PC-9 (cell line): ENCODE measurements at regions not wholly inside any gene's neighbourhood (a gene's known extent, or its start where the extent isn't known, plus 50 kb on each side); places are given as distances from the start of the nearest gene placed in this dataset.

Experiments
- BruUV-seq: library from RNA; stranded (reverse); fragments of 400-500 nt; replicated peaks from 2 replicates; lab custom pipeline; 2021; lab: Mats Ljungman, UMichigan
- CTCF ChIA-PET: fragments of 300-600 bp; sonication (Branson Sonifier 250); formaldehyde crosslinking; loops from one replicate; lab custom pipeline; 2022; ENCODE audit warnings: antibody characterized with exemption; lab: Charles Lee
- POLR2A ChIA-PET: fragments of 300-600 bp; sonication (Branson Sonifier 250); formaldehyde crosslinking; loops from one replicate; lab custom pipeline; 2022; ENCODE audit warnings: antibody characterized with exemption; ENCODE audit not compliant: unreplicated experiment; lab: Charles Lee
- DNase-seq, 2 experiments: peaks; one replicate each; pipeline versions ENCODE4 v3.0.0 to v3.0.0-alpha.2; 2015 to 2022; ENCODE audit warnings: mixed read lengths in 1 of 2
- H2AFZ ChIP-seq: fragments of 200-600 bp; sonication (generic); 2 replicates; pipeline ENCODE4 v1.8.1; 2017; ENCODE audit warnings: antibody characterized with exemption
- H3F3A ChIP-seq: fragments of 200-600 bp; sonication (generic); 2 replicates; pipeline ENCODE4 v1.8.1; 2017; ENCODE audit warnings: antibody characterized with exemption, mild to moderate bottlenecking, low read depth; ENCODE audit not compliant: insufficient read depth
- H3K27ac ChIP-seq: fragments of 200-600 bp; sonication (generic); 2 replicates; pipeline ENCODE4 v1.6.1; 2016; ENCODE audit warnings: mixed run types
- H3K27me3 ChIP-seq: fragments of 200-600 bp; sonication (generic); 2 replicates; pipeline ENCODE4 v1.6.1; 2016; ENCODE audit warnings: low read depth, mixed run types; ENCODE audit not compliant: insufficient read depth
- H3K36me3 ChIP-seq: fragments of 200-600 bp; sonication (generic); 2 replicates; pipeline ENCODE4 v1.6.1; 2016; ENCODE audit warnings: low read depth, mixed run types
- H3K4me1 ChIP-seq: fragments of 200-600 bp; sonication (generic); replicated peaks from 2 replicates; pipeline ENCODE4 v1.6.1; 2016; ENCODE audit warnings: mixed run types; ENCODE audit not compliant: insufficient read depth
- H3K4me2 ChIP-seq: fragments of 200-600 bp; sonication (generic); 2 replicates; pipeline ENCODE4 v1.6.1; 2017; ENCODE audit warnings: mixed run types
- H3K4me3 ChIP-seq: fragments of 200-600 bp; sonication (generic); 2 replicates; pipeline ENCODE4 v1.6.1; 2016; ENCODE audit warnings: mixed run types
- H3K79me2 ChIP-seq: fragments of 200-600 bp; sonication (generic); 2 replicates; pipeline ENCODE4 v1.6.1; 2017; ENCODE audit warnings: low read depth, mixed run types
- H3K9me2 ChIP-seq: fragments of 200-600 bp; sonication (generic); 2 replicates; pipeline ENCODE4 v1.8.1; 2017; ENCODE audit warnings: mild to moderate bottlenecking; ENCODE audit not compliant: insufficient read depth
- H3K9me3 ChIP-seq: fragments of 200-600 bp; sonication (generic); 2 replicates; pipeline ENCODE4 v1.8.1; 2016; ENCODE audit warnings: low read depth; ENCODE audit not compliant: insufficient read depth
- H4K20me1 ChIP-seq: fragments of 200-600 bp; sonication (generic); 2 replicates; pipeline ENCODE4 v1.8.1; 2017; ENCODE audit not compliant: insufficient read depth
- CTCF ChIP-seq: fragments of 200-600 bp; sonication (generic); conservative IDR thresholded peaks from 2 replicates; pipeline ENCODE4 v1.6.1; 2017; ENCODE audit warnings: mixed run types, antibody characterized with exemption, mild to moderate bottlenecking, moderate library complexity
- EZH2 ChIP-seq: fragments of 200-600 bp; sonication (generic); IDR thresholded peaks from 2 replicates; pipeline ENCODE4 v1.8.0; 2017; ENCODE audit warnings: antibody characterized with exemption, low read depth
- intact Hi-C: fragments of 100-400 bp; cut with micrococcal nuclease; formaldehyde crosslinking; loops from one replicate; pipeline ENCODE4 v1.10.0; 2022; ENCODE audit not compliant: unreplicated experiment

- Histone ChIP-seq H3K36me3 (no peaks in the 10 kb centered on the region), H3K27ac (no peak overlapping the region), H3K4me1 (no peaks in the 10 kb centered on the region), H3K4me3 (no peak overlapping the region), H3K27me3 (no peaks in the 10 kb centered on the region), H4K20me1 (no peaks in the 10 kb centered on the region), H3K9me2 (no peaks in the 10 kb centered on the region), H3K79me2 (no peaks in the 10 kb centered on the region), H2AFZ (no peak overlapping the region), H3K4me2 (no peak overlapping the region), H3F3A (no peaks in the 10 kb centered on the region), H3K9me3 (peaks cover 13% of the 10 kb centered on the region)
- no peak for TF ChIP-seq CTCF
- no peak for TF ChIP-seq EZH2
- POLR2A ChIA-PET = no interaction called here
- intact Hi-C loops = no loop called here
- CTCF ChIA-PET = no interaction called here
- DNase-seq = no peak
- no TSS peak for BruUV-seq
Observed at GRCh38 chr7:41217306-41217705, 485.6 kb downstream of the INHBA start.

- Histone ChIP-seq H3K27me3 (no peaks in the 10 kb centered on the region), H3K4me3 (no peak overlapping the region), H3K36me3 (no peaks in the 10 kb centered on the region), H2AFZ (no peak overlapping the region), H3K79me2 (no peaks in the 10 kb centered on the region), H4K20me1 (no peaks in the 10 kb centered on the region), H3K4me2 (no peak overlapping the region), H3K27ac (no peak overlapping the region), H3K9me3 (no peaks in the 10 kb centered on the region), H3K4me1 (no peaks in the 10 kb centered on the region), H3F3A (no peaks in the 10 kb centered on the region; the same call in 1 of the 2 replicates), H3K9me2 (no peaks in the 10 kb centered on the region; the same call in 1 of the 2 replicates)
- POLR2A ChIA-PET = no interaction called here
- no TSS peak for BruUV-seq
- CTCF ChIA-PET = no interaction called here
- intact Hi-C loops = no loop called here
- DNase-seq = no peak
- TF ChIP-seq CTCF = no peak
- no peak for TF ChIP-seq EZH2
Observed at GRCh38 chr7:41207141-41207540, 495.7 kb downstream of the INHBA start.

DNA sequence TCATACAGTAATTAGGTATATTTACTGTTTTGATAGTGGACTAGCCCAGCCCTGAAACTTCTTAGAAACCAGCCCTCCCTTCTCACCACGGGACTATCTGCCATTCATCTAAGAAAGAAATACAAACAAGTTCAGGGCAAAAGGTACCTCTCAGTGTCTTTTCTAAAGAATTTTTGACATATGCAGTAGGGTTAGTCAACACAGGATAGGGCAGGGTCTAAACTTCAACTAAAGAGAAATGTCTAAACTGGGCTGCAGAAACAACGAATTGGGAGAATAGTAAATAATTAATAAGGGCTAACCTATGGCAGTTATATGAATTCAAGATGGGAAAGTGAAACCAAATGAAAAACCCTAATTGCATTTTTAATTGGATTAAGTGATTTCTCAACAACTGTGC, 496.6 kb downstream of the INHBA start:
- ChIA-PET CTCF (no interaction called here), POLR2A (no interaction called here)
- Histone ChIP-seq H3K79me2 (no peaks in the 10 kb centered on the region), H3F3A (no peaks in the 10 kb centered on the region; the same call in 1 of the 2 replicates), H3K27me3 (no peaks in the 10 kb centered on the region), H3K36me3 (no peaks in the 10 kb centered on the region), H2AFZ (no peak overlapping the region), H3K9me3 (no peaks in the 10 kb centered on the region), H3K27ac (no peak overlapping the region), H3K4me3 (no peak overlapping the region), H3K4me1 (no peaks in the 10 kb centered on the region), H3K4me2 (no peak overlapping the region), H4K20me1 (no peaks in the 10 kb centered on the region), H3K9me2 (no peaks in the 10 kb centered on the region; the same call in 1 of the 2 replicates)
- DNase-seq = no peak
- TF ChIP-seq CTCF = no peak
- no peak for TF ChIP-seq EZH2
- no TSS peak for BruUV-seq
- intact Hi-C loops = no loop called here
